CD4-positive, alpha-beta T cell (primary cell): ENCODE measurements at regions not wholly inside any gene's neighbourhood (a gene's known extent, or its start where the extent isn't known, plus 50 kb on each side); places are given as distances from the start of the nearest gene placed in this dataset.

Source experiments
- ATAC-seq: fragments of 200-7000 bp; cut with Tn5 transposase; one replicate; pipeline ENCODE4 v1.10.0; 2022; ENCODE audit warnings: mild to moderate bottlenecking; ENCODE audit not compliant: poor library complexity
- CTCF ChIA-PET: fragments of 350-600 bp; sonication (Branson Sonifier 250); formaldehyde crosslinking; loops from one replicate; lab custom pipeline; 2021; ENCODE audit warnings: antibody characterized with exemption, inconsistent platforms; lab: Charles Lee
- POLR2A ChIA-PET: fragments of 350-600 bp; sonication (Branson Sonifier 250); formaldehyde crosslinking; loops from one replicate; lab custom pipeline; 2021; ENCODE audit warnings: antibody characterized with exemption, inconsistent platforms; lab: Charles Lee
- DNase-seq, 14 experiments: peaks; one replicate each; pipeline ENCODE4 v3.0.0-alpha.2; 2013 to 2020; ENCODE audit warnings: mixed read lengths in 2 of 14
- H3K27ac ChIP-seq, 2 donors: one replicate each; pipeline versions ENCODE4 v1.5.1 to v1.7.0; 2013; ENCODE audit warnings: low read length in 2 of 2, low read depth in 1 of 2, mild to moderate bottlenecking in 1 of 2
- H3K27me3 ChIP-seq, 2 experiments: 1 replicate in 1 of 2; 2 replicates in 1 of 2; pipeline versions ENCODE4 v1.6.1 to v1.7.0; 2013; ENCODE audit warnings: low read length in 2 of 2, control low read depth in 1 of 2, mild to moderate bottlenecking in 1 of 2, moderate library complexity in 1 of 2; ENCODE audit not compliant: insufficient read depth in 2 of 2, control insufficient read depth in 1 of 2
- H3K36me3 ChIP-seq: one replicate; pipeline ENCODE4 v1.6.1; 2013; ENCODE audit warnings: low read length, control low read depth; ENCODE audit not compliant: insufficient read depth
- H3K4me1 ChIP-seq: one replicate; pipeline ENCODE4 v1.6.1; 2013; ENCODE audit warnings: low read length, control low read depth; ENCODE audit not compliant: insufficient read depth
- H3K4me3 ChIP-seq: one replicate; pipeline ENCODE4 v1.5.1; 2013; ENCODE audit warnings: mild to moderate bottlenecking, low read length, moderate library complexity
- H3K9me3 ChIP-seq, 2 experiments: 1 replicate in 1 of 2; 2 replicates in 1 of 2; pipeline versions ENCODE4 v1.6.1 to v1.7.0; 2013; ENCODE audit warnings: low read length in 2 of 2, mild to moderate bottlenecking in 2 of 2, control low read depth in 1 of 2, moderate library complexity in 1 of 2; ENCODE audit not compliant: control insufficient read depth in 1 of 2, insufficient read depth in 1 of 2
- H3K27ac Mint-ChIP-seq: one replicate; pipeline ENCODE4 v1.8.0; 2020; ENCODE audit warnings: mixed read lengths
- H3K27me3 Mint-ChIP-seq: one replicate; pipeline ENCODE4 v1.8.0; 2021; ENCODE audit warnings: mixed read lengths
- H3K36me3 Mint-ChIP-seq: one replicate; pipeline ENCODE4 v1.8.0; 2021; ENCODE audit warnings: low read depth, mixed read lengths
- H3K4me1 Mint-ChIP-seq: one replicate; pipeline ENCODE4 v1.8.0; 2021; ENCODE audit warnings: low read depth, mixed read lengths
- H3K4me3 Mint-ChIP-seq: one replicate; pipeline ENCODE4 v1.8.0; 2020; ENCODE audit warnings: mild to moderate bottlenecking, mixed read lengths
- H3K9me3 Mint-ChIP-seq: one replicate; pipeline ENCODE4 v1.8.0; 2020; ENCODE audit warnings: mixed read lengths
- CTCF ChIP-seq: fragments of 200-600 bp; IDR thresholded peaks from one replicate; pipeline ENCODE4 v1.8.0; 2022; ENCODE audit warnings: antibody characterized with exemption, mild to moderate bottlenecking
- intact Hi-C, 2 experiments: fragments of 100-400 bp; cut with DNase I in 1 of 2; cut with micrococcal nuclease in 1 of 2; formaldehyde crosslinking; loops; one replicate each; pipeline versions ENCODE4 v1.15.1 to v1.9.0; 2023 to 2025; cut with DNase I, micrococcal nuclease

GRCh38 chr20:57996465-57996864 is 232.0 kb downstream of the ANKRD60 start:
- H3K4me3 ChIP-seq: no peak overlapping the region
- H3K9me3 Mint-ChIP-seq: no peaks in the 10 kb centered on the region
- ChIA-PET CTCF (no interaction called here), POLR2A (no interaction called here)
- no peak for TF ChIP-seq CTCF
- ATAC-seq (no peak), DNase-seq (no peak)
- peaks cover 9% of the 10 kb centered on the region for H3K4me1 ChIP-seq
- no peaks in the 10 kb centered on the region for H3K36me3 ChIP-seq
- H3K36me3 Mint-ChIP-seq: no peaks in the 10 kb centered on the region
- H3K9me3 ChIP-seq: no peaks in the 10 kb centered on the region
- H3K27me3 ChIP-seq: peaks cover 10 to 11% of the 10 kb centered on the region in 2 experiments
- no peak overlapping the region for H3K4me3 Mint-ChIP-seq
- no peaks in the 10 kb centered on the region for H3K4me1 Mint-ChIP-seq
- no peak overlapping the region for H3K27ac Mint-ChIP-seq
- intact Hi-C loops: no loop called here
- no peak overlapping the region for H3K27ac ChIP-seq
- H3K27me3 Mint-ChIP-seq: peaks cover 19% of the 10 kb centered on the region

- H3K27ac Mint-ChIP-seq: no peak overlapping the region
- Histone ChIP-seq H3K36me3 (no peaks in the 10 kb centered on the region), H3K4me1 (peaks cover 9% of the 10 kb centered on the region), H3K27ac (no peak overlapping the region), H3K9me3 (no peaks in the 10 kb centered on the region), H3K27me3 (peaks cover 11% of the 10 kb centered on the region in 2 experiments), H3K4me3 (no peak overlapping the region)
- DNase-seq (no peak), ATAC-seq (no peak)
- ChIA-PET CTCF (no interaction called here), POLR2A (no interaction called here)
- no peak for TF ChIP-seq CTCF
- H3K27me3 Mint-ChIP-seq: peaks cover 18% of the 10 kb centered on the region
- H3K4me3 Mint-ChIP-seq: no peak overlapping the region
- H3K4me1 Mint-ChIP-seq: no peaks in the 10 kb centered on the region
- no peaks in the 10 kb centered on the region for H3K36me3 Mint-ChIP-seq
- no peaks in the 10 kb centered on the region for H3K9me3 Mint-ChIP-seq
- intact Hi-C loops: no loop called here
Measured at GRCh38 chr20:57995381-57995977, 233.0 kb downstream of the ANKRD60 start.

DNA sequence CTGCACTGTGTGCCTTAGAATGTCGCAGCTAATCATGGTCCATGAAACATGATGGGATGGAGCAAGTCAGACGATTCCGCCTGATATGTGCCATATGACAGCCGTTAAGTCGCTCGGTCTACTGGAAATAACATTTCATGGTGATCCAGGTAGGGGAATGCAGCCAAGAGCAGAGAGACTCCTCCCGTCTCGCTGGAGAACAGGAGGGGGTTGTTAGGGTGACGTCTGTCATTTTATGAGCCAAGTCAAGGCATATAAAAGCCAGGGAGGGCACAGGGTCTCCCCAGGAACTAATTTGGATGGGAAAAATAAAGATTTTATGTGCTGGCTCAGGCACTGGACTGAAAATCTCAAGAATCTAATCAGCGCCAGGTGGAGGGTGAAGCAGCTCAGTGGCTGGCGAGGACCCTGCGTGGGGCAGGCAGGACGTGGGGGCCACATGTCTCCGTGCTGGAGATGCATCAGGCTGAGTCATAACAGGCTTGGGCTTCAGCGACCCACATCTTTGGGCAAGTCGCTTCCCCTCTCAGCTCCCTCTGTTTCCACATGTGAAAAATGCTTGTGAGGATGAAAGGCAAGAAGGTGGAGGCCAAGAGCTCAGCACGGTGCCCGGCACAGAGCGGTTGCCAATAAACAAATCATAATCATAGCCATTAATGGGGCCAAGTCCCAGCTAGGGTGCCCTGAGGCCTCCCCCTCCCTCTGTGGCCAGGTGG is 234.6 kb downstream of the ANKRD60 start:
- H3K4me1 ChIP-seq: no peaks in the 10 kb centered on the region
- TF ChIP-seq CTCF: no peak
- Mint-ChIP-seq H3K9me3 (no peaks in the 10 kb centered on the region), H3K4me3 (no peak overlapping the region), H3K4me1 (no peaks in the 10 kb centered on the region), H3K27me3 (peaks cover 30% of the 10 kb centered on the region), H3K27ac (no peak overlapping the region), H3K36me3 (no peaks in the 10 kb centered on the region)
- DNase-seq: no peak
- H3K4me3 ChIP-seq: no peak overlapping the region
- no peaks in the 10 kb centered on the region for H3K36me3 ChIP-seq
- peaks cover 6% of the 10 kb centered on the region in 2 experiments for H3K27me3 ChIP-seq
- ChIA-PET CTCF (no interaction called here), POLR2A (no interaction called here)
- intact Hi-C loops: no loop called here
- H3K9me3 ChIP-seq: no peaks in the 10 kb centered on the region
- no peak for ATAC-seq
- no peak overlapping the region for H3K27ac ChIP-seq
